ENCODE measurements at regions not wholly inside any gene's neighbourhood (a gene's known extent, or its start where the extent isn't known, plus 50 kb on each side); places are given as distances from the start of the nearest gene placed in this dataset.
"Not testable (repeated sequence)": the region's sequence is repeated elsewhere in the genome, so short reads cannot be mapped to it uniquely, and the experiment has no call there.

DNA sequence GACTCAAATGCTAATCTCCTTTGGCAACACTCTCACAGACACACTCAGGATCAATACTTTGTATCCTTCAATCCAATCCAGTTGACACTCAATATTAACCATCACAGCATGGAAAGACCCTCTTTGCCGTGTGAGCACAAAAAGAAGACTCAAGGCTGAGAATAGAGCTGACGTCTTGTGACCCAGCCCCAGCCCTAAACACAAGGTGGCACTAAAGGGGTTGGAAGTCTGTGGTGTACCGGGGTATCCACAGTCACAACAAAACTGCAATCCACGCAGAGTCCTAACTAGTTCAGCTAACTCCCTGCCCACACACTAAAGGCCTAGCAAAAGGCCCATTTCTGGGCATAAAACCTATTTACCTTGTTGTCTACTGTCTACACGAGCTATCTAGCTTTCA, 200.1 kb downstream of the ACTR3B start:
- H3K27me3 ChIP-seq (ENCODE audit: control insufficient read depth in 1 of 2, insufficient read depth in 2 of 2, low read length in 2 of 2): peaks cover 0 to 5% of the 10 kb centered on the region in 2 experiments; a peak in 1 of 5 replicates
- H4K20me1 ChIP-seq (ENCODE audit: insufficient read depth, low read length): no peaks in the 10 kb centered on the region
- H3K4me2 ChIP-seq (ENCODE audit: low read depth, low read length): no peak overlapping the region
- no peak overlapping the region for H3K27ac ChIP-seq (ENCODE audit: extremely low read length, insufficient read depth, low read length)
- WGBS (ENCODE audit: low lambda C conversion rate): 11% methylated on average over 5 of the region's 5 CpGs
- H3K79me2 ChIP-seq (ENCODE audit: insufficient read depth, low read length): no peaks in the 10 kb centered on the region
- no peak for TF ChIP-seq TBL1XR1 (IDR thresholded peaks at IDR 0.05; ENCODE audit: borderline replicate concordance, low read length, partially characterized antibody)
- TF ChIP-seq ZNF577 (CRISPR knock-in tag; IDR thresholded peaks at IDR 0.05; ENCODE audit: borderline replicate concordance, low read depth): no peak
- no peak for TF ChIP-seq ZNF788 (CRISPR knock-in tag; IDR thresholded peaks at IDR 0.05; ENCODE audit: borderline replicate concordance)
- no peak for TF ChIP-seq KLF16 (CRISPR knock-in tag; IDR thresholded peaks at IDR 0.05)
- no peak for TF ChIP-seq ZNF343 (CRISPR knock-in tag; IDR thresholded peaks at IDR 0.05)
- TF ChIP-seq ZSCAN31 (CRISPR knock-in tag; IDR thresholded peaks at IDR 0.05; ENCODE audit: low read depth): no peak
- no peak for TF ChIP-seq MXI1 (IDR thresholded peaks at IDR 0.05; ENCODE audit: borderline replicate concordance, low read depth, low read length)
- TF ChIP-seq ZBTB7A (CRISPR knock-in tag; IDR thresholded peaks at IDR 0.05): no peak
- no peak for TF ChIP-seq ASH2L (IDR thresholded peaks at IDR 0.05; ENCODE audit: insufficient read length, low read depth, low read length)
- TF ChIP-seq, protein P1, sequence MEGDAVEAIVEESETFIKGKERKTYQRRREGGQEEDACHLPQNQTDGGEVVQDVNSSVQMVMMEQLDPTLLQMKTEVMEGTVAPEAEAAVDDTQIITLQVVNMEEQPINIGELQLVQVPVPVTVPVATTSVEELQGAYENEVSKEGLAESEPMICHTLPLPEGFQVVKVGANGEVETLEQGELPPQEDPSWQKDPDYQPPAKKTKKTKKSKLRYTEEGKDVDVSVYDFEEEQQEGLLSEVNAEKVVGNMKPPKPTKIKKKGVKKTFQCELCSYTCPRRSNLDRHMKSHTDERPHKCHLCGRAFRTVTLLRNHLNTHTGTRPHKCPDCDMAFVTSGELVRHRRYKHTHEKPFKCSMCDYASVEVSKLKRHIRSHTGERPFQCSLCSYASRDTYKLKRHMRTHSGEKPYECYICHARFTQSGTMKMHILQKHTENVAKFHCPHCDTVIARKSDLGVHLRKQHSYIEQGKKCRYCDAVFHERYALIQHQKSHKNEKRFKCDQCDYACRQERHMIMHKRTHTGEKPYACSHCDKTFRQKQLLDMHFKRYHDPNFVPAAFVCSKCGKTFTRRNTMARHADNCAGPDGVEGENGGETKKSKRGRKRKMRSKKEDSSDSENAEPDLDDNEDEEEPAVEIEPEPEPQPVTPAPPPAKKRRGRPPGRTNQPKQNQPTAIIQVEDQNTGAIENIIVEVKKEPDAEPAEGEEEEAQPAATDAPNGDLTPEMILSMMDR (CRISPR knock-in tag; IDR thresholded peaks at IDR 0.05): peak; percentile 24; the same call in 1 of the 2 replicates
- TF ChIP-seq STAG1 (CRISPR knock-in tag; IDR thresholded peaks at IDR 0.05): 0 out of 2 replicates have a peak, but pooled peaks have one; percentile 8
- no peak for TF ChIP-seq ZNF790 (CRISPR knock-in tag; IDR thresholded peaks at IDR 0.05; ENCODE audit: borderline replicate concordance)
- CTCF ChIA-PET (ENCODE audit: low intra/inter-chr PET ratio, low total read pairs): no interaction called here
- in situ Hi-C loops (cut with HindIII; ENCODE audit: extremely low pct_ligation_motif_present, low pct_unique_long_range_greater_than_20kb): no loop called here
- H2AFZ ChIP-seq (ENCODE audit: low read length): no peak overlapping the region
- DNase-seq (ENCODE audit: low spot score): no peak
- ATAC-seq: no peak; the same call in 2 of the 3 replicates
- H3K4me3 ChIP-seq (replicated peaks in 1 of 3; ENCODE audit: insufficient read depth in 1 of 3, low read depth in 2 of 3, low read length in 3 of 3): no peak overlapping the region
- intact Hi-C loops (cut with micrococcal nuclease; ENCODE audit: unreplicated experiment): no loop called here
- BruUV-seq (replicated peaks): no TSS peak
- H3K9ac ChIP-seq (ENCODE audit: insufficient read depth, low read depth, low read length): no peak overlapping the region
- FAIRE-seq: no peak
- no peaks in the 10 kb centered on the region for H3K36me3 ChIP-seq (replicated peaks in 1 of 2; ENCODE audit: control insufficient read depth in 1 of 2, insufficient read depth in 2 of 2, low read length in 2 of 2)
- no peaks in the 10 kb centered on the region for H3K9me3 ChIP-seq (ENCODE audit: low read length)
- POLR2A ChIA-PET: no interaction called here
- no peaks in the 10 kb centered on the region for H3K4me1 ChIP-seq (ENCODE audit: insufficient read depth, low read length)

DNA sequence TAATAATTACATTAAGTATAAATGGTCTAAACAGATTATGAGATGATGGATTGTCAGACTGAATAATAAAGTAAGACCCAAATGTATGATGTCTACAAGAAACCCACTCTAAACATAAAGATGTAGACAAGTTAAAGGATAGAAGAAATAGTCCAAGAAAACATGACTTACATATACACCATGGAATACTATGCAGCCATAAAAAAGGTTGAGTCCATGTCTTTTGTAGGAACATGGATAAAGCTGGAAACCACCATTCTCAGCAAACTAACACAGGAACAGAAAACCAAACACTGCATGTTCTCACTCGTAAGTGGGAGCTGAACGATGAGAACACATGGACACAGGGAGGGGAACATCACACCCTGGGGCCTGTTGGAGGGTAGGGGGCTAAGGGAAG, 202.2 kb downstream of the ACTR3B start:
- H3K36me3 ChIP-seq (replicated peaks in 1 of 2; ENCODE audit: control insufficient read depth in 1 of 2, insufficient read depth in 2 of 2, low read length in 2 of 2); FAIRE-seq; ATAC-seq; H3K9ac ChIP-seq (ENCODE audit: insufficient read depth, low read depth, low read length); CTCF ChIA-PET (ENCODE audit: low intra/inter-chr PET ratio, low total read pairs); H3K4me2 ChIP-seq (ENCODE audit: low read depth, low read length); H3K27me3 ChIP-seq (ENCODE audit: control insufficient read depth in 1 of 2, insufficient read depth in 2 of 2, low read length in 2 of 2); intact Hi-C loops (cut with micrococcal nuclease; ENCODE audit: unreplicated experiment); in situ Hi-C loops (cut with HindIII; ENCODE audit: extremely low pct_ligation_motif_present, low pct_unique_long_range_greater_than_20kb); H2AFZ ChIP-seq (ENCODE audit: low read length); H3K27ac ChIP-seq (ENCODE audit: extremely low read length, insufficient read depth, low read length); BruUV-seq (replicated peaks); H3K79me2 ChIP-seq (ENCODE audit: insufficient read depth, low read length); H3K4me1 ChIP-seq (ENCODE audit: insufficient read depth, low read length); H3K4me3 ChIP-seq (replicated peaks in 1 of 3; ENCODE audit: insufficient read depth in 1 of 3, low read depth in 2 of 3, low read length in 3 of 3); H3K9me3 ChIP-seq (ENCODE audit: low read length); H4K20me1 ChIP-seq (ENCODE audit: insufficient read depth, low read length); DNase-seq (ENCODE audit: low spot score); POLR2A ChIA-PET: not testable (repeated sequence)
- 9% methylated on average over 2 of the region's 2 CpGs for WGBS (ENCODE audit: low lambda C conversion rate)
